ENCODE measurements at regions not wholly inside any gene's neighbourhood (a gene's known extent, or its start where the extent isn't known, plus 50 kb on each side); places are given as distances from the start of the nearest gene placed in this dataset.

DNA sequence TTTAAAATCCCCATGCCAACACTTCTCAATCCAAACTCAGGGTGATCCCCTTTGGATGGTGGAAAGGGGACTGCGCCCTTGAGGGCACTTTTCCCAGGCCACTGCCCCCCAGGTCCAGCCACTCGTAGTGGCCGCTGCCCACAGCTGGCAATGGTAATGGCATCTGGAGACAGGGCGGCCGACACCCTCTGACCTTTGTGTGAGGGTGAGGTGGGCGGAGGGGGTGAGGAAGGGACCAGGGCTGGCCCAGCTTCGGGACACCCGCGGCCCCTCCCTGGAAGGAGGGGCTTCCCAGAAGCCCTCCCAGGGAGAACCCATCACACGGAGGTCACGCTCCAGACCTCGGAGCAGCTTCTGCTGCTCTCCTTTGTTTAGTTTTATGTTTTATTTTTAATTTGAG lies 289.7 kb downstream of the FOXL1 start (continued):
- TF ChIP-seq, protein P1, sequence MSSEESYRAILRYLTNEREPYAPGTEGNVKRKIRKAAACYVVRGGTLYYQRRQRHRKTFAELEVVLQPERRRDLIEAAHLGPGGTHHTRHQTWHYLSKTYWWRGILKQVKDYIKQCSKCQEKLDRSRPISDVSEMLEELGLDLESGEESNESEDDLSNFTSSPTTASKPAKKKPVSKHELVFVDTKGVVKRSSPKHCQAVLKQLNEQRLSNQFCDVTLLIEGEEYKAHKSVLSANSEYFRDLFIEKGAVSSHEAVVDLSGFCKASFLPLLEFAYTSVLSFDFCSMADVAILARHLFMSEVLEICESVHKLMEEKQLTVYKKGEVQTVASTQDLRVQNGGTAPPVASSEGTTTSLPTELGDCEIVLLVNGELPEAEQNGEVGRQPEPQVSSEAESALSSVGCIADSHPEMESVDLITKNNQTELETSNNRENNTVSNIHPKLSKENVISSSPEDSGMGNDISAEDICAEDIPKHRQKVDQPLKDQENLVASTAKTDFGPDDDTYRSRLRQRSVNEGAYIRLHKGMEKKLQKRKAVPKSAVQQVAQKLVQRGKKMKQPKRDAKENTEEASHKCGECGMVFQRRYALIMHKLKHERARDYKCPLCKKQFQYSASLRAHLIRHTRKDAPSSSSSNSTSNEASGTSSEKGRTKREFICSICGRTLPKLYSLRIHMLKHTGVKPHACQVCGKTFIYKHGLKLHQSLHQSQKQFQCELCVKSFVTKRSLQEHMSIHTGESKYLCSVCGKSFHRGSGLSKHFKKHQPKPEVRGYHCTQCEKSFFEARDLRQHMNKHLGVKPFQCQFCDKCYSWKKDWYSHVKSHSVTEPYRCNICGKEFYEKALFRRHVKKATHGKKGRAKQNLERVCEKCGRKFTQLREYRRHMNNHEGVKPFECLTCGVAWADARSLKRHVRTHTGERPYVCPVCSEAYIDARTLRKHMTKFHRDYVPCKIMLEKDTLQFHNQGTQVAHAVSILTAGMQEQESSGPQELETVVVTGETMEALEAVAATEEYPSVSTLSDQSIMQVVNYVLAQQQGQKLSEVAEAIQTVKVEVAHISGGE (CRISPR knock-in tag; IDR thresholded peaks at IDR 0.05): no peak

DNA sequence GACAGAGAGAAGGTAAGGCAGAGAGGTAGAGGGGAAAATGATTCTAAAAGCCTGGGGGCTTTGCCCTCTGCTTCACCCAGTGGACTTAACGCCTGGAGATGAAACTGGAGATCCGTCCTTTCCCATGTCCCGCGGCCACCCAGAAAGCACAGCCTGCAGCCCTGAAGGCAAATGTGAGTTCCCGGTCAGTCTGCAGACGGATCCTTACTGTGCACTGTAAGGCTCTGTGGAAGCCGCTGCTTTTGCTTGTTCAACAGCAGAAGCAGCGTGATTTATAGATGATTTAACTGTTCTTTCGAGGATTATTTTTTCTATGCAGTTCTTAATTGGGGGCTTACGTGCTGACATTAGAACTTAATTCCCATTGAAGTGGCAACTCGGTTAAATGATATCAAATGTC lies 290.4 kb downstream of the FOXL1 start:
- Histone ChIP-seq H3K27me3 (replicated peaks in 1 of 2; ENCODE audit: control insufficient read depth in 2 of 2, insufficient read depth in 2 of 2, low read length in 1 of 2) (no peaks in the 10 kb centered on the region), H3K36me3 (ENCODE audit: control insufficient read depth in 2 of 2, insufficient read depth in 2 of 2, low read length in 1 of 2) (no peaks in the 10 kb centered on the region), H4K20me1 (ENCODE audit: control insufficient read depth, insufficient read depth) (no peaks in the 10 kb centered on the region), H3K9me3 (replicated peaks; ENCODE audit: control insufficient read depth, insufficient read depth, low read length) (no peaks in the 10 kb centered on the region), H3K4me1 (ENCODE audit: control insufficient read depth, insufficient read depth, low read length) (no peaks in the 10 kb centered on the region), H3K4me2 (ENCODE audit: control insufficient read depth, insufficient read depth) (no peak overlapping the region), H3K27ac (ENCODE audit: control insufficient read depth, insufficient read depth) (no peak overlapping the region), H3K4me3 (no peak overlapping the region), H2AFZ (ENCODE audit: control insufficient read depth, low read depth, low read length) (no peak overlapping the region), H3K9ac (ENCODE audit: control insufficient read depth, insufficient read depth, low read length) (no peak overlapping the region), H3K79me2 (ENCODE audit: control insufficient read depth, insufficient read depth, low read length) (no peaks in the 10 kb centered on the region)
- TF ChIP-seq SIX5 (IDR thresholded peaks at IDR 0.05; ENCODE audit: low read depth, low read length, severe bottlenecking) (no peak), WRNIP1 (IDR thresholded peaks at IDR 0.05; ENCODE audit: borderline replicate concordance, low read depth, low read length) (no peak)
- DNase-seq (ENCODE audit: low read depth, low spot score) (no peak), ATAC-seq (no peak), FAIRE-seq (no peak)
- RAD21 ChIA-PET (ENCODE audit: unreplicated experiment): no interaction called here
- intact Hi-C loops (cut with micrococcal nuclease; ENCODE audit: unreplicated experiment): no loop called here
- CTCF ChIA-PET: no interaction called here
- in situ Hi-C loops (cut with MboI): no loop called here
- no TSS peak for BruUV-seq (replicated peaks)
- POLR2A ChIA-PET: no interaction called here
- SMC1A ChIA-PET (ENCODE audit: uncharacterized antibody, unreplicated experiment): no interaction called here
- 55% methylated on average over 11 of the region's 11 CpGs for WGBS (ENCODE audit: insufficient coverage, insufficient replicate concordance, low lambda C conversion rate, missing lambda C conversion rate)
